ENCODE measurements at regions not wholly inside any gene's neighbourhood (a gene's known extent, or its start where the extent isn't known, plus 50 kb on each side); places are given as distances from the start of the nearest gene placed in this dataset.

DNA sequence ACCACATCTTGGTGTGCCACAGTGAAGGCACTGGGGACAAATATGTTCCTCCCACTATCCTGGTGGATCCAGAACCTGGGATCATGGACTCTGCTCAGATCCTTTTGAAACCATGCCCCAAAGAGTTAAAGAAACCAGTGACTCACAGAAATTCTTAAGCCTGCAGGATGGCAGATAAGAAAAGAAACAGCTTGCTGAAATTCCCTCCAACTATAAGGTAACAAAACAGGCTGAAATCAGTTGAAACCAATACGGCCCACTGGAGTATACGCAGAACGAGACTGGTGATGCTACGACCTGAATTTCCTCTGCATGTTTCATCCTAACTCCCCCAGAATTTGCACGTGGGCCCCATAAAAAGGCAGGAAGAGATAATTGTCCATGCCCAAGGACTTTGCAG is 209.6 kb downstream of the TJP1 start:
- Histone ChIP-seq H3K36me3 (replicated peaks; ENCODE audit: insufficient read depth, low read depth) (no peaks in the 10 kb centered on the region), H3K9me2 (replicated peaks; ENCODE audit: insufficient read depth) (no peaks in the 10 kb centered on the region), H3K27me3 (no peaks in the 10 kb centered on the region), H3K27ac (peak overlapping the region; percentile 55), H4K20me1 (ENCODE audit: insufficient read depth, poor library complexity, severe bottlenecking) (no peaks in the 10 kb centered on the region), H3K4me3 (no peak overlapping the region), H3K4me2 (peak overlapping the region; percentile 60), H3K79me2 (no peaks in the 10 kb centered on the region), H3K4me1 (ENCODE audit: insufficient read depth) (peaks cover 7% of the 10 kb centered on the region), H3K9me3 (ENCODE audit: low read depth) (no peaks in the 10 kb centered on the region), H2AFZ (no peak overlapping the region)
- peak; percentile 28 for DNase-seq (ENCODE audit: low spot score)
- WGBS (ENCODE audit: low lambda C conversion rate, missing lambda C conversion rate): 18% methylated on average over 5 of the region's 5 CpGs
- TF ChIP-seq EZH2phosphoT487 (IDR thresholded peaks at IDR 0.05; ENCODE audit: low read depth, severe bottlenecking, unreplicated experiment) (no peak), EZH2 (IDR thresholded peaks at IDR 0.05; ENCODE audit: borderline replicate concordance) (no peak)
- TF ChIP-seq, protein P1, sequence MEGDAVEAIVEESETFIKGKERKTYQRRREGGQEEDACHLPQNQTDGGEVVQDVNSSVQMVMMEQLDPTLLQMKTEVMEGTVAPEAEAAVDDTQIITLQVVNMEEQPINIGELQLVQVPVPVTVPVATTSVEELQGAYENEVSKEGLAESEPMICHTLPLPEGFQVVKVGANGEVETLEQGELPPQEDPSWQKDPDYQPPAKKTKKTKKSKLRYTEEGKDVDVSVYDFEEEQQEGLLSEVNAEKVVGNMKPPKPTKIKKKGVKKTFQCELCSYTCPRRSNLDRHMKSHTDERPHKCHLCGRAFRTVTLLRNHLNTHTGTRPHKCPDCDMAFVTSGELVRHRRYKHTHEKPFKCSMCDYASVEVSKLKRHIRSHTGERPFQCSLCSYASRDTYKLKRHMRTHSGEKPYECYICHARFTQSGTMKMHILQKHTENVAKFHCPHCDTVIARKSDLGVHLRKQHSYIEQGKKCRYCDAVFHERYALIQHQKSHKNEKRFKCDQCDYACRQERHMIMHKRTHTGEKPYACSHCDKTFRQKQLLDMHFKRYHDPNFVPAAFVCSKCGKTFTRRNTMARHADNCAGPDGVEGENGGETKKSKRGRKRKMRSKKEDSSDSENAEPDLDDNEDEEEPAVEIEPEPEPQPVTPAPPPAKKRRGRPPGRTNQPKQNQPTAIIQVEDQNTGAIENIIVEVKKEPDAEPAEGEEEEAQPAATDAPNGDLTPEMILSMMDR (IDR thresholded peaks at IDR 0.05; ENCODE audit: poor library complexity): no peak

DNA sequence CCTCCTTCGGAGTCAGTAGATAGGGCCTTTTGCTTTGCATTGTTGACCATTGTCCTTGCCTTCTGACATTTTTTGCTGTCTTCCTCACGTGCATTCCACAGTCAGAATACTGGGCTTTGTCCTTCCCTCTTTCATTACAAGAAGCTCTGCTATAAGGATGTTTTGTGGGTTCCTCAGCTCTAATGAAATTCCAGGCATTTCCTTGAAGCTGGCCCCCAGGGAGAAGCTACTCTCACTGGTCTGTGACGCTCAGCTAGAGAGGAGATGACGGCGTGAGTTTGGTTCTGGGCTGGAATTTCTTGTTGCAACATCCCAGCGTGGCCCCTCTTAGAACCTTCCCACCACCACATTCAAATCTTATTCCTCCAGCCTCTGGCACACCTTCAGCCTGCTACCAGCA is 210.2 kb downstream of the TJP1 start:
- WGBS (ENCODE audit: low lambda C conversion rate, missing lambda C conversion rate): 38% methylated on average over 6 of the region's 6 CpGs
- H3K9me3 ChIP-seq (ENCODE audit: low read depth): no peaks in the 10 kb centered on the region
- H3K4me1 ChIP-seq (ENCODE audit: insufficient read depth): peaks cover 7% of the 10 kb centered on the region
- no peaks in the 10 kb centered on the region for H3K36me3 ChIP-seq (replicated peaks; ENCODE audit: insufficient read depth, low read depth)
- no peaks in the 10 kb centered on the region for H3K27me3 ChIP-seq
- H4K20me1 ChIP-seq (ENCODE audit: insufficient read depth, poor library complexity, severe bottlenecking): no peaks in the 10 kb centered on the region
- no peak overlapping the region for H2AFZ ChIP-seq
- H3K9me2 ChIP-seq (replicated peaks; ENCODE audit: insufficient read depth): no peaks in the 10 kb centered on the region
- H3K79me2 ChIP-seq: no peaks in the 10 kb centered on the region
- no peak overlapping the region for H3K27ac ChIP-seq
- H3K4me3 ChIP-seq: no peak overlapping the region
- H3K4me2 ChIP-seq: no peak overlapping the region
- TF ChIP-seq EZH2phosphoT487 (IDR thresholded peaks at IDR 0.05; ENCODE audit: low read depth, severe bottlenecking, unreplicated experiment) (no peak), EZH2 (IDR thresholded peaks at IDR 0.05; ENCODE audit: borderline replicate concordance) (no peak)
- TF ChIP-seq, protein P1 (IDR thresholded peaks at IDR 0.05; ENCODE audit: poor library complexity): no peak
- peak; percentile 30 for DNase-seq (ENCODE audit: low spot score)

DNA sequence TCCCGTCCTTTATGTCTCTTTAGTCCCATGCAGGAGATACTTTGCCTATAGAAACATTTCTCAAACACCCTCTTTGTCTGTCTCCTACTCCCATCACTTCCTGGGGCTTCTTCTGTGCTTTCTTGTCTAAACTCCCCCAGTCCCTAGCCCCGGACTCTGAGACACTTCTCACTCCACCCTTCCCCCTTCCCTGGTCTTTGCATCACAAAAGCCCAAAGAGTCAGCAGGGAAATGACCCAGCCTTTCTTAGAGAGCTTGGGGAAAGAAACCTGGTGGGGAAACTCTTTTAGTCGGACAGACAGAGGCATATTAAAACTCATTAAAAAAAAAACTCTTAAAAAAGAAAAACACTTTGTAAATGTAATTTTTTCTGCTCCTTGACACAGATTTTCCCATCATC is 211.2 kb downstream of the TJP1 start:
- Histone ChIP-seq H3K9me2 (replicated peaks; ENCODE audit: insufficient read depth) (no peaks in the 10 kb centered on the region), H3K4me1 (ENCODE audit: insufficient read depth) (peaks cover 7% of the 10 kb centered on the region), H3K27ac (no peak overlapping the region), H2AFZ (no peak overlapping the region), H3K27me3 (no peaks in the 10 kb centered on the region), H3K4me2 (no peak overlapping the region), H3K36me3 (replicated peaks; ENCODE audit: insufficient read depth, low read depth) (no peaks in the 10 kb centered on the region), H3K9me3 (ENCODE audit: low read depth) (no peaks in the 10 kb centered on the region), H3K4me3 (no peak overlapping the region), H4K20me1 (ENCODE audit: insufficient read depth, poor library complexity, severe bottlenecking) (no peaks in the 10 kb centered on the region), H3K79me2 (no peaks in the 10 kb centered on the region)
- TF ChIP-seq, protein P1 (IDR thresholded peaks at IDR 0.05; ENCODE audit: poor library complexity): no peak
- TF ChIP-seq EZH2 (IDR thresholded peaks at IDR 0.05; ENCODE audit: borderline replicate concordance): no peak
- TF ChIP-seq EZH2phosphoT487 (IDR thresholded peaks at IDR 0.05; ENCODE audit: low read depth, severe bottlenecking, unreplicated experiment): no peak
- DNase-seq (ENCODE audit: low spot score): no peak
- WGBS (ENCODE audit: low lambda C conversion rate, missing lambda C conversion rate): 55% methylated on average over 3 of the region's 3 CpGs

DNA sequence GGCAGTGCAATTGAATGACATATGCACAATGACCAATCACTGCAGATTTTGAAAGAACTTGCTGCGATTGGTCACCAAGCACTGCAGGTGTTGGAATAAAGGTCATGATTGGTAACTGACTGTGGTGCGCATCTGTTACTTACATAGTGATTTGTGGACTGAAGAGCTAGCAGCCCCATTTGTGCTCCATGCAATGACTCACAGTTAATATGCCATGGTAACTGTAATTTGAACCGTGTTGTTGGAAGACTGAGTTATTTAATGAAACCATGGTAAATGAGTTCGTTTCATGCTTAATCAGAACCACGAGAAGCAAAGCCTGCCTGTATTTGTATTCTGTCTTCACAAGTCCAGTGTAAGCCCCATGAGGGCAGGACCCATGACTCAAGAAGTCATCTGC is 220.5 kb downstream of the TJP1 start:
- H3K4me2 ChIP-seq: no peak overlapping the region
- H4K20me1 ChIP-seq (ENCODE audit: insufficient read depth, poor library complexity, severe bottlenecking): no peaks in the 10 kb centered on the region
- no peaks in the 10 kb centered on the region for H3K36me3 ChIP-seq (replicated peaks; ENCODE audit: insufficient read depth, low read depth)
- H3K4me1 ChIP-seq (ENCODE audit: insufficient read depth): no peaks in the 10 kb centered on the region
- H3K9me3 ChIP-seq (ENCODE audit: low read depth): no peaks in the 10 kb centered on the region
- DNase-seq (ENCODE audit: low spot score): no peak
- no peaks in the 10 kb centered on the region for H3K27me3 ChIP-seq
- H3K9me2 ChIP-seq (replicated peaks; ENCODE audit: insufficient read depth): no peaks in the 10 kb centered on the region
- no peak overlapping the region for H3K4me3 ChIP-seq
- TF ChIP-seq EZH2phosphoT487 (IDR thresholded peaks at IDR 0.05; ENCODE audit: low read depth, severe bottlenecking, unreplicated experiment) (no peak), EZH2 (IDR thresholded peaks at IDR 0.05; ENCODE audit: borderline replicate concordance) (no peak)
- TF ChIP-seq, protein P1 (IDR thresholded peaks at IDR 0.05; ENCODE audit: poor library complexity): no peak
- no peaks in the 10 kb centered on the region for H3K79me2 ChIP-seq
- H2AFZ ChIP-seq: no peak overlapping the region
- H3K27ac ChIP-seq: no peak overlapping the region
- 98% methylated on average over 5 of the region's 5 CpGs for WGBS (ENCODE audit: low lambda C conversion rate, missing lambda C conversion rate)
